ENCODE measurements at regions not wholly inside any gene's neighbourhood (a gene's known extent, or its start where the extent isn't known, plus 50 kb on each side); places are given as distances from the start of the nearest gene placed in this dataset.
A peak's percentile ranks its signal among the peaks of the same experiment; 100 is the strongest.

- DNase-seq, result no peak
Observed at GRCh38 chr7:145082366-145083161, 246.7 kb upstream of the TPK1 start.

- DNase-seq, result no peak
Observed at GRCh38 chr7:145065473-145065872, 229.6 kb upstream of the TPK1 start.

GRCh38 chr7:145064114-145064513, 228.3 kb upstream of the TPK1 start:
- DNase-seq, result no peak

- DNase-seq, result no peak
Observed at GRCh38 chr7:145053781-145054180, 217.9 kb upstream of the TPK1 start.

GRCh38 chr7:145050415-145050814, 214.6 kb upstream of the TPK1 start:
- DNase-seq, result no peak

- DNase-seq, result peak in 1 of 2 experiments; percentile 66
Observed at GRCh38 chr7:145036604-145037405, 201.0 kb upstream of the TPK1 start.

- DNase-seq, result no peak
Observed at GRCh38 chr7:145031162-145031561, 195.3 kb upstream of the TPK1 start.

- no peak for DNase-seq
Observed at GRCh38 chr7:145030754-145031153, 194.9 kb upstream of the TPK1 start.

- DNase-seq, result no peak
Observed at GRCh38 chr7:145020454-145020853, 184.6 kb upstream of the TPK1 start.

GRCh38 chr7:145016068-145016467, 180.2 kb upstream of the TPK1 start:
- peak in 1 of 2 experiments; percentile 4 for DNase-seq

- no peak for DNase-seq
Observed at GRCh38 chr7:145009876-145010275, 174.0 kb upstream of the TPK1 start.

- no peak for DNase-seq
Observed at GRCh38 chr7:145005601-145006000, 169.7 kb upstream of the TPK1 start.

- DNase-seq, result no peak
Observed at GRCh38 chr7:144997512-144997911, 161.7 kb upstream of the TPK1 start.

- DNase-seq, result no peak
Observed at GRCh38 chr7:144995495-144995894, 159.6 kb upstream of the TPK1 start.

GRCh38 chr7:144991041-144991440, 155.2 kb upstream of the TPK1 start:
- DNase-seq, result no peak

GRCh38 chr7:144987686-144988085, 151.8 kb upstream of the TPK1 start:
- DNase-seq, result no peak

- DNase-seq, result no peak
Observed at GRCh38 chr7:144982133-144982532, 146.3 kb upstream of the TPK1 start.

GRCh38 chr7:144975882-144976281, 140.0 kb upstream of the TPK1 start:
- no peak for DNase-seq

- DNase-seq, result no peak
Observed at GRCh38 chr7:144969787-144970186, 133.9 kb upstream of the TPK1 start.

GRCh38 chr7:144960763-144961162, 124.9 kb upstream of the TPK1 start:
- no peak for DNase-seq

GRCh38 chr7:144957998-144958397, 122.1 kb upstream of the TPK1 start:
- no peak for DNase-seq

- DNase-seq, result no peak
Observed at GRCh38 chr7:144955422-144955821, 119.6 kb upstream of the TPK1 start.

- no peak for DNase-seq
Observed at GRCh38 chr7:144941127-144941526, 105.3 kb upstream of the TPK1 start.

- DNase-seq, result no peak
Observed at GRCh38 chr7:144937199-144937598, 101.3 kb upstream of the TPK1 start.

Measured in NCI-H526 (cell line).